ENCODE measurements at regions not wholly inside any gene's neighbourhood (a gene's known extent, or its start where the extent isn't known, plus 50 kb on each side); places are given as distances from the start of the nearest gene placed in this dataset.

GRCh38 chr4:32427566-32427965 lies 1707.4 kb downstream of the PCDH7 start:
- peak; percentile 19 for DNase-seq

GRCh38 chr4:32429151-32429550 lies 1709.0 kb downstream of the PCDH7 start:
- DNase-seq: no peak

- no peak for DNase-seq
These were observed 1715.1 kb downstream of the PCDH7 start for GRCh38 chr4:32435308-32435707.

GRCh38 chr4:32436816-32437215 lies 1716.6 kb downstream of the PCDH7 start:
- DNase-seq: no peak

- DNase-seq: no peak
These were observed 1720.2 kb downstream of the PCDH7 start for GRCh38 chr4:32440391-32440790.

GRCh38 chr4:32454482-32454881 lies 1734.3 kb downstream of the PCDH7 start:
- DNase-seq: no peak

- no peak for DNase-seq
These were observed 1735.1 kb downstream of the PCDH7 start for GRCh38 chr4:32455231-32455630.

- no peak for DNase-seq
These were observed 1740.8 kb downstream of the PCDH7 start for GRCh38 chr4:32460972-32461371.

GRCh38 chr4:32462944-32463343 lies 1742.8 kb downstream of the PCDH7 start:
- no peak for DNase-seq

GRCh38 chr4:32470087-32470585 lies 1750.0 kb downstream of the PCDH7 start:
- no peak for DNase-seq

GRCh38 chr4:32472918-32473317 lies 1752.7 kb downstream of the PCDH7 start:
- no peak for DNase-seq

GRCh38 chr4:32475710-32476109 lies 1755.5 kb downstream of the PCDH7 start:
- no peak for DNase-seq

- DNase-seq: no peak
These were observed 1757.3 kb downstream of the PCDH7 start for GRCh38 chr4:32477518-32477917.

- DNase-seq: peak; percentile 17
These were observed 1765.8 kb downstream of the PCDH7 start for GRCh38 chr4:32485956-32486355.

GRCh38 chr4:32488690-32489089 lies 1768.5 kb downstream of the PCDH7 start:
- no peak for DNase-seq

GRCh38 chr4:32499171-32499570 lies 1779.0 kb downstream of the PCDH7 start:
- DNase-seq: no peak

GRCh38 chr4:32503241-32503640 lies 1783.1 kb downstream of the PCDH7 start:
- DNase-seq: no peak

GRCh38 chr4:32506067-32506466 lies 1785.9 kb downstream of the PCDH7 start:
- DNase-seq: no peak

GRCh38 chr4:32519060-32519459 lies 1798.9 kb downstream of the PCDH7 start:
- peak; percentile 29 for DNase-seq

- DNase-seq: no peak
These were observed 1805.3 kb downstream of the PCDH7 start for GRCh38 chr4:32525420-32525819.

- DNase-seq: no peak
These were observed 1824.7 kb downstream of the PCDH7 start for GRCh38 chr4:32544846-32545245.

GRCh38 chr4:32551943-32552342 lies 1831.8 kb downstream of the PCDH7 start:
- DNase-seq: no peak

- DNase-seq: peak; percentile 80
These were observed 1840.1 kb downstream of the PCDH7 start for GRCh38 chr4:32560306-32560705.

- DNase-seq: no peak
These were observed 1841.8 kb downstream of the PCDH7 start for GRCh38 chr4:32562010-32562409.

- DNase-seq: peak; percentile 8
These were observed 1844.5 kb downstream of the PCDH7 start for GRCh38 chr4:32564626-32565025.

Measured in muscle of arm (tissue), 1 donor.